ENCODE measurements at regions not wholly inside any gene's neighbourhood (a gene's known extent, or its start where the extent isn't known, plus 50 kb on each side); places are given as distances from the start of the nearest gene placed in this dataset.

GRCh38 chr6:139990026-139990686 lies 615.7 kb upstream of the CITED2 start:
- TF ChIP-seq YY1 (IDR thresholded peaks at IDR 0.05; ENCODE audit: insufficient read depth, insufficient read length) (no peak), ZNF274 (IDR thresholded peaks at IDR 0.05; ENCODE audit: low read depth, low read length) (no peak), SUZ12 (IDR thresholded peaks at IDR 0.05; ENCODE audit: extremely low read depth, insufficient read depth, insufficient read length) (no peak)
